Ishikawa (cell line): ENCODE measurements at regions not wholly inside any gene's neighbourhood (a gene's known extent, or its start where the extent isn't known, plus 50 kb on each side); places are given as distances from the start of the nearest gene placed in this dataset.

Experiments
- CREB1 ChIP-seq: IDR thresholded peaks from 2 replicates; pipeline ENCODE4 v1.6.1; 2012; ENCODE audit warnings: low read depth
- EP300 ChIP-seq: IDR thresholded peaks from 2 replicates; pipeline ENCODE4 v1.6.1; 2012; ENCODE audit warnings: borderline replicate concordance
- FOXM1 ChIP-seq: IDR thresholded peaks from 2 replicates; pipeline ENCODE4 v1.6.1; 2012; ENCODE audit warnings: low read depth, borderline replicate concordance
- NFIC ChIP-seq: IDR thresholded peaks from 2 replicates; pipeline ENCODE4 v1.6.1; 2012
- RAD21 ChIP-seq: IDR thresholded peaks from 2 replicates; pipeline ENCODE4 v1.6.1; 2012; ENCODE audit warnings: low read depth
- TAF1 ChIP-seq: IDR thresholded peaks from 2 replicates; pipeline ENCODE4 v1.6.1; 2012; ENCODE audit warnings: low read depth, mild to moderate bottlenecking
- TCF12 ChIP-seq: IDR thresholded peaks from 2 replicates; pipeline ENCODE4 v1.6.1; 2012; ENCODE audit warnings: low read depth
- TF ChIP-seq, protein P1 (sequence below): IDR thresholded peaks from 2 replicates; pipeline ENCODE4 v1.6.1; 2012
- TF ChIP-seq, protein P2 (sequence below): IDR thresholded peaks from 2 replicates; pipeline ENCODE4 v1.6.1; 2012

DNA sequence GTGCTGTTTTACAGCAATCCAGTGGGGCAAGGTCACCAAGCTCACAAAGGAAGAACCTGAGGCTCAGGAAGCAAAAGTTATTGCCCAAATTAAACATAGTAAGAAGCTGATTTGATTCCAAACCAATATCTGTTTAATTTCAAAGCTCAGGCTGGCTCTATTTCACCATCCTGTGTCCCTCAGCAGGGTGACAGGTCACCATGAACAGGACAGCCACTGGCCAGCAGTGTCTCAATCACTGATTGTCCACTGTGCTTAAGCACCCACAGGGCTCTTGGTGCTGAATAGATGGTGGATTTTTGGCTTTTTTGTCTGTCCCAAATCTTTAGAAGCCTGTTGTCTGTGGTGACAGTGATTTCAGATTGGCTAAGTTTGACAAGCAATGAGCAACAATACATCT is 146.4 kb upstream of the ZNF32 start:
- TF ChIP-seq NFIC (no peak), TCF12 (no peak), FOXM1 (no peak), TAF1 (no peak), EP300 (no peak), CREB1 (no peak), RAD21 (no peak)
- TF ChIP-seq, protein P1, sequence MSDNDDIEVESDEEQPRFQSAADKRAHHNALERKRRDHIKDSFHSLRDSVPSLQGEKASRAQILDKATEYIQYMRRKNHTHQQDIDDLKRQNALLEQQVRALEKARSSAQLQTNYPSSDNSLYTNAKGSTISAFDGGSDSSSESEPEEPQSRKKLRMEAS, result no peak
- TF ChIP-seq, protein P2, sequence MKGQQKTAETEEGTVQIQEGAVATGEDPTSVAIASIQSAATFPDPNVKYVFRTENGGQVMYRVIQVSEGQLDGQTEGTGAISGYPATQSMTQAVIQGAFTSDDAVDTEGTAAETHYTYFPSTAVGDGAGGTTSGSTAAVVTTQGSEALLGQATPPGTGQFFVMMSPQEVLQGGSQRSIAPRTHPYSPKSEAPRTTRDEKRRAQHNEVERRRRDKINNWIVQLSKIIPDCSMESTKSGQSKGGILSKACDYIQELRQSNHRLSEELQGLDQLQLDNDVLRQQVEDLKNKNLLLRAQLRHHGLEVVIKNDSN, result no peak
